ENCODE measurements at regions not wholly inside any gene's neighbourhood (a gene's known extent, or its start where the extent isn't known, plus 50 kb on each side); places are given as distances from the start of the nearest gene placed in this dataset.

GRCh38 chr2:56753182-56753581 is 569.4 kb downstream of the CCDC85A start:
- TF ChIP-seq CTCF (IDR thresholded peaks at IDR 0.05; ENCODE audit: borderline replicate concordance, extremely low read depth, insufficient read depth): no peak
- intact Hi-C loops (cut with DNase I): loop anchor here (5.0 kb wide), 1 partner anchor 571 kb away; the partner anchor contains the start of gene CCDC85A
- no peak for FAIRE-seq

GRCh38 chr2:56754066-56754615 is 570.4 kb downstream of the CCDC85A start:
- no peak for DNase-seq
- H3K4me3 ChIP-seq (ENCODE audit: low read length in 3 of 3): no peak overlapping the region
- H3K27me3 ChIP-seq (ENCODE audit: control insufficient read depth, insufficient read depth, low read length): no peaks in the 10 kb centered on the region
- intact Hi-C loops (cut with DNase I): loop anchor here (5.0 kb wide), 1 partner anchor 572 kb away; the partner anchor contains the start of gene CCDC85A
- H3K4me1 ChIP-seq (ENCODE audit: control insufficient read depth in 2 of 3, insufficient read depth in 2 of 3, low read depth in 1 of 3, low read length in 3 of 3): no peaks in the 10 kb centered on the region
- no peak overlapping the region for H3K9ac ChIP-seq (ENCODE audit: low read length in 3 of 3)
- no peaks in the 10 kb centered on the region for H3K36me3 ChIP-seq (ENCODE audit: control insufficient read depth in 2 of 3, insufficient read depth in 3 of 3, low read length in 3 of 3)
- H3K27ac ChIP-seq (ENCODE audit: low read depth in 2 of 2, low read length in 2 of 2): no peak overlapping the region
- no peaks in the 10 kb centered on the region for H3K9me3 ChIP-seq (ENCODE audit: control insufficient read depth in 2 of 3, insufficient read depth in 1 of 3, low read length in 3 of 3)
- TF ChIP-seq CTCF (IDR thresholded peaks at IDR 0.05; ENCODE audit: borderline replicate concordance, extremely low read depth, insufficient read depth): no peak
- no peak for FAIRE-seq

More at GRCh38 chr2:56753182-56753581, 569.4 kb downstream of the CCDC85A start:
- no peaks in the 10 kb centered on the region for H3K9me3 ChIP-seq (ENCODE audit: control insufficient read depth in 2 of 3, insufficient read depth in 1 of 3, low read length in 3 of 3)
- H3K4me3 ChIP-seq (ENCODE audit: low read length in 3 of 3): no peak overlapping the region
- H3K36me3 ChIP-seq (ENCODE audit: control insufficient read depth in 2 of 3, insufficient read depth in 3 of 3, low read length in 3 of 3): no peaks in the 10 kb centered on the region
- H3K27ac ChIP-seq (ENCODE audit: low read depth in 2 of 2, low read length in 2 of 2): no peak overlapping the region
- DNase-seq: no peak
- no peaks in the 10 kb centered on the region for H3K4me1 ChIP-seq (ENCODE audit: control insufficient read depth in 2 of 3, insufficient read depth in 2 of 3, low read depth in 1 of 3, low read length in 3 of 3)
- H3K27me3 ChIP-seq (ENCODE audit: control insufficient read depth, insufficient read depth, low read length): no peaks in the 10 kb centered on the region
- no peak overlapping the region for H3K9ac ChIP-seq (ENCODE audit: low read length in 3 of 3)

- Histone ChIP-seq H3K36me3 (ENCODE audit: control insufficient read depth in 2 of 3, insufficient read depth in 3 of 3, low read length in 3 of 3) (no peaks in the 10 kb centered on the region), H3K4me3 (ENCODE audit: low read length in 3 of 3) (no peak overlapping the region), H3K9ac (ENCODE audit: low read length in 3 of 3) (no peak overlapping the region), H3K4me1 (ENCODE audit: control insufficient read depth in 2 of 3, insufficient read depth in 2 of 3, low read depth in 1 of 3, low read length in 3 of 3) (no peaks in the 10 kb centered on the region), H3K27ac (ENCODE audit: low read depth in 2 of 2, low read length in 2 of 2) (no peak overlapping the region), H3K27me3 (ENCODE audit: control insufficient read depth, insufficient read depth, low read length) (no peaks in the 10 kb centered on the region), H3K9me3 (ENCODE audit: control insufficient read depth in 2 of 3, insufficient read depth in 1 of 3, low read length in 3 of 3) (no peaks in the 10 kb centered on the region)
- DNase-seq (no peak), FAIRE-seq (no peak)
- intact Hi-C loops (cut with DNase I): loop anchor here (5.0 kb wide), 1 partner anchor 572 kb away; the partner anchor contains the start of gene CCDC85A
- TF ChIP-seq CTCF (IDR thresholded peaks at IDR 0.05; ENCODE audit: borderline replicate concordance, extremely low read depth, insufficient read depth): no peak
Measured at GRCh38 chr2:56754627-56755026, 570.8 kb downstream of the CCDC85A start.

Measured in kidney (tissue), 13 donors.